H1 (cell line): ENCODE measurements at regions not wholly inside any gene's neighbourhood (a gene's known extent, or its start where the extent isn't known, plus 50 kb on each side); places are given as distances from the start of the nearest gene placed in this dataset.

Experiments used
- CTCF ChIA-PET: fragments of 300-600 bp; sonication (Branson Sonifier 250); formaldehyde crosslinking; loops from one replicate; lab custom pipeline; 2021; ENCODE audit not compliant: partially characterized antibody; lab: Charles Lee
- POLR2A ChIA-PET: fragments of 300-600 bp; sonication (Branson Sonifier 250); formaldehyde crosslinking; loops from one replicate; lab custom pipeline; 2021; ENCODE audit warnings: inconsistent platforms; ENCODE audit not compliant: partially characterized antibody; lab: Charles Lee
- DNase-seq, 2 experiments: peaks; one replicate each; pipeline versions ENCODE4 v3.0.0 to v3.0.0-alpha.2; 2010 to 2022; ENCODE audit warnings: low spot score in 2 of 2, low read depth in 1 of 2, mixed read lengths in 1 of 2
- FAIRE-seq: peaks from 2 replicates; lab custom pipeline; 2011; peaks lifted over from hg19 to GRCh38; lab: Jason Lieb, UNC
- H2AFZ ChIP-seq: 2 replicates; pipeline ENCODE4 v1.8.1; 2012; ENCODE audit warnings: low read length, inconsistent platforms
- H2AK5ac ChIP-seq: 2 replicates; pipeline ENCODE4 v1.6.1; 2013; ENCODE audit warnings: low read depth, low read length
- H2BK120ac ChIP-seq: replicated peaks from 2 replicates; pipeline ENCODE3; 2013; ENCODE audit warnings: low read depth, low read length, inconsistent platforms
- H2BK12ac ChIP-seq: 2 replicates; pipeline ENCODE4 v1.6.1; 2013; ENCODE audit warnings: low read depth, low read length
- H2BK15ac ChIP-seq: 2 replicates; pipeline ENCODE4 v1.6.1; 2013; ENCODE audit warnings: low read length
- H2BK20ac ChIP-seq: 2 replicates; pipeline ENCODE4 v1.6.1; 2013; ENCODE audit warnings: low read length
- H2BK5ac ChIP-seq: 2 replicates; pipeline ENCODE4 v1.6.1; 2013; ENCODE audit warnings: low read depth, low read length
- H3K14ac ChIP-seq: 2 replicates; pipeline ENCODE4 v1.6.1; 2013; ENCODE audit warnings: inconsistent platforms; ENCODE audit not compliant: insufficient read length
- H3K18ac ChIP-seq: 2 replicates; pipeline ENCODE4 v1.6.1; 2013; ENCODE audit warnings: low read length; ENCODE audit errors: extremely low read depth
- H3K23ac ChIP-seq: 2 replicates; pipeline ENCODE4 v1.6.1; 2013; ENCODE audit warnings: inconsistent platforms; ENCODE audit not compliant: insufficient read length
- H3K23me2 ChIP-seq: 2 replicates; pipeline ENCODE4 v1.6.1; 2013; ENCODE audit warnings: low read depth, low read length
- H3K27ac ChIP-seq: 2 replicates; pipeline ENCODE4 v1.6.1; 2011; ENCODE audit warnings: low read depth, low read length, inconsistent platforms
- H3K27me3 ChIP-seq, 4 experiments: replicated peaks in 1 of 4; 1 replicate in 1 of 4; 2 replicates in 3 of 4; pipeline versions ENCODE4 v1.6.1 to v1.8.1; 2011 to 2013; ENCODE audit warnings: low read length in 3 of 4, mild to moderate bottlenecking in 3 of 4, inconsistent platforms in 2 of 4, mixed read lengths in 2 of 4, moderate library complexity in 1 of 4; ENCODE audit not compliant: control insufficient read depth in 3 of 4, insufficient read depth in 3 of 4; ENCODE audit errors: extremely low read depth in 1 of 4
- H3K36me3 ChIP-seq, 4 experiments: 2 replicates each; pipeline versions ENCODE4 v1.6.1 to v1.8.1; 2011 to 2013; ENCODE audit warnings: mild to moderate bottlenecking in 4 of 4, low read length in 3 of 4, moderate library complexity in 2 of 4, control low read depth in 1 of 4, inconsistent platforms in 1 of 4; ENCODE audit not compliant: insufficient read depth in 4 of 4, control insufficient read depth in 2 of 4
- H3K4ac ChIP-seq: replicated peaks from 2 replicates; pipeline ENCODE3; 2013; ENCODE audit warnings: low read length, low read depth, mixed read lengths, inconsistent platforms; ENCODE audit not compliant: insufficient read length
- H3K4me1 ChIP-seq, 4 experiments: replicated peaks in 1 of 4; 1 replicate in 1 of 4; 2 replicates in 3 of 4; pipeline versions ENCODE4 v1.6.1 to v1.8.1; 2011 to 2013; ENCODE audit warnings: low read length in 3 of 4, inconsistent platforms in 2 of 4, mixed read lengths in 1 of 4; ENCODE audit not compliant: insufficient read depth in 4 of 4, control insufficient read depth in 3 of 4
- H3K4me2 ChIP-seq, 2 experiments: 2 replicates each; pipeline versions ENCODE4 v1.6.1 to v1.8.1; 2011 to 2013; ENCODE audit warnings: low read depth in 2 of 2, low read length in 2 of 2, control low read depth in 1 of 2, inconsistent platforms in 1 of 2, mild to moderate bottlenecking in 1 of 2; ENCODE audit not compliant: insufficient read depth in 1 of 2
- H3K4me3 ChIP-seq, 4 experiments: fragments of 200-600, 300-600 bp in 1 of 4; sonication (generic), shearing (Covaris generic), sonication (Bioruptor Twin) in 1 of 4; 2 replicates each; pipeline versions ENCODE4 v1.5.1 to v1.8.1; 2011 to 2016; ENCODE audit warnings: low read length in 4 of 4, low read depth in 3 of 4, control low read depth in 2 of 4, inconsistent platforms in 2 of 4, mild to moderate bottlenecking in 2 of 4, mixed read lengths in 1 of 4, moderate library complexity in 1 of 4; ENCODE audit not compliant: insufficient read depth in 2 of 4; ENCODE audit errors: extremely low read depth in 1 of 4
- H3K56ac ChIP-seq: replicated peaks from 2 replicates; pipeline ENCODE3; 2013; ENCODE audit warnings: low read depth, mild to moderate bottlenecking, mixed read lengths, low read length, inconsistent platforms; ENCODE audit not compliant: insufficient read length
- H3K79me1 ChIP-seq: 2 replicates; pipeline ENCODE4 v1.6.1; 2013; ENCODE audit warnings: low read depth, low read length, control low read depth
- H3K79me2 ChIP-seq, 2 experiments: 2 replicates each; pipeline versions ENCODE4 v1.6.1 to v1.8.1; 2012 to 2013; ENCODE audit warnings: low read length in 2 of 2, mild to moderate bottlenecking in 2 of 2, inconsistent platforms in 1 of 2; ENCODE audit not compliant: insufficient read depth in 2 of 2, control insufficient read depth in 1 of 2
- H3K9ac ChIP-seq, 4 experiments: replicated peaks in 1 of 4; 1 replicate in 1 of 4; 2 replicates in 3 of 4; pipeline versions ENCODE4 v1.6.1 to v1.8.1; 2011 to 2013; ENCODE audit warnings: low read depth in 3 of 4, low read length in 3 of 4, control low read depth in 2 of 4, mild to moderate bottlenecking in 2 of 4, moderate library complexity in 2 of 4, inconsistent platforms in 1 of 4; ENCODE audit errors: extremely low read depth in 1 of 4
- H3K9me3 ChIP-seq, 2 experiments: 2 replicates each; pipeline versions ENCODE4 v1.6.1 to v1.8.1; 2012 to 2013; ENCODE audit warnings: mild to moderate bottlenecking in 2 of 2, moderate library complexity in 2 of 2, control low read depth in 1 of 2, inconsistent platforms in 1 of 2, low read depth in 1 of 2, low read length in 1 of 2, mixed read lengths in 1 of 2; ENCODE audit not compliant: insufficient read depth in 2 of 2
- H4K20me1 ChIP-seq, 2 experiments: replicated peaks in 1 of 2; 2 replicates each; pipeline versions ENCODE3 to v1.8.1; 2011 to 2013; ENCODE audit warnings: inconsistent platforms in 2 of 2, low read length in 2 of 2, mild to moderate bottlenecking in 1 of 2; ENCODE audit not compliant: insufficient read depth in 2 of 2, control insufficient read depth in 1 of 2
- H4K5ac ChIP-seq: 2 replicates; pipeline ENCODE4 v1.6.1; 2013; ENCODE audit warnings: low read length, low read depth, mixed read lengths, inconsistent platforms; ENCODE audit not compliant: insufficient read length
- H4K8ac ChIP-seq: 2 replicates; pipeline ENCODE4 v1.8.0; 2013; ENCODE audit warnings: mild to moderate bottlenecking, moderate library complexity, low read length, inconsistent platforms; ENCODE audit not compliant: insufficient read depth; ENCODE audit errors: extremely low read depth
- H4K91ac ChIP-seq: replicated peaks from 2 replicates; pipeline ENCODE3; 2013; ENCODE audit warnings: low read length, mixed read lengths, inconsistent platforms; ENCODE audit not compliant: insufficient read length
- HDAC6 ChIP-seq: IDR thresholded peaks from one replicate; pipeline ENCODE4 v1.7.1; 2012; ENCODE audit warnings: low read depth, mild to moderate bottlenecking, inconsistent platforms, low read length, moderate library complexity
- POLR2A ChIP-seq, 2 experiments: IDR thresholded peaks; 1 replicate in 1 of 2; 2 replicates in 1 of 2; pipeline ENCODE4 v1.6.1; 2011; ENCODE audit warnings: low read depth in 2 of 2, low read length in 2 of 2, mild to moderate bottlenecking in 2 of 2; ENCODE audit errors: control extremely low read depth in 1 of 2
- SIN3A ChIP-seq, 2 experiments: IDR thresholded peaks in 1 of 2; conservative IDR thresholded peaks in 1 of 2; 2 replicates each; pipeline ENCODE4 v1.6.1; 2011 to 2012; ENCODE audit warnings: low read length in 2 of 2, improper control_type of control experiment in 1 of 2, low read depth in 1 of 2, mild to moderate bottlenecking in 1 of 2
- SP1 ChIP-seq: IDR thresholded peaks from 2 replicates; pipeline ENCODE4 v1.6.1; 2011; ENCODE audit warnings: low read depth, low read length
- YY1 ChIP-seq: IDR thresholded peaks from 2 replicates; pipeline ENCODE4 v1.6.1; 2011; ENCODE audit warnings: low read depth, mild to moderate bottlenecking, low read length
- WGBS, 2 experiments: shearing (Covaris generic) in 1 of 2; methylation state at CpG; one replicate each; pipeline versions ENCODE4 v1.1.6 to v1.1.7; 2013 to 2015; ENCODE audit warnings: low lambda C conversion rate in 2 of 2, mixed read lengths in 2 of 2, inconsistent platforms in 1 of 2, low coverage in 1 of 2, missing lambda C conversion rate in 1 of 2; ENCODE audit not compliant: insufficient replicate concordance in 2 of 2, insufficient coverage in 1 of 2, insufficient read length in 1 of 2; ENCODE audit errors: extremely low coverage in 1 of 2, missing lambda C conversion rate in 1 of 2; 5-methylcytosine and 5-hydroxymethylcytosine counted together
- TF ChIP-seq, protein P1 (sequence below): IDR thresholded peaks from 2 replicates; pipeline ENCODE4 v1.6.1; 2011; ENCODE audit warnings: low read length, improper control_type of control experiment

DNA sequence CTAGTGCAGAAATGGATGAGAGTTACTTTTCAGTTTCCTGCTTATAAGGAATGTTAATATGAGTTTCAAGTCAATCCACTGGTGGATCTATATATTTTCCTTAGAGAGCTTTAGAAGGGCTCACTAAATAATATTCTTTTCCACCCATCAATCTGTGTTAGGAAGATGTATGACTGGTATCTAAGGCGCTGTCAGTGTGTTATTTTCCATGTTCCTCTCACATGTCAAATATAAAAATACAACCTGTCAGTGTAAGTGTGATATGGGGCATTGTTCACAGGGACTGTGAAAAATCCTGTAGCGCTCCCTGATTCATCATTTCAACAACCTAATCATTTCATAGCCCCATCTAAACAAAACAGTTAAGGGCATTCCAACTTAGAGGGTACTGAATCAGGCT is 203.1 kb downstream of the TMEM26 start:
- H3K36me3 ChIP-seq: no peaks in the 10 kb centered on the region
- DNase-seq (no peak), FAIRE-seq (no peak)
- no peak overlapping the region for H3K23ac ChIP-seq
- no peak overlapping the region for H2BK20ac ChIP-seq
- no peak overlapping the region for H4K8ac ChIP-seq
- no peak overlapping the region for H4K91ac ChIP-seq
- H3K27ac ChIP-seq: no peak overlapping the region
- TF ChIP-seq SIN3A (conservative IDR thresholded peaks at IDR 0.05 in 1 of 2, IDR thresholded peaks at IDR 0.05 in 1 of 2; ENCODE audit: low read depth in 1 of 2, low read length in 2 of 2) (no peak), POLR2A (IDR thresholded peaks at IDR 0.05; ENCODE audit: control extremely low read depth in 1 of 2, low read depth in 2 of 2, low read length in 2 of 2) (no peak), SP1 (no peak), YY1 (no peak), HDAC6 (no peak)
- TF ChIP-seq, protein P1, sequence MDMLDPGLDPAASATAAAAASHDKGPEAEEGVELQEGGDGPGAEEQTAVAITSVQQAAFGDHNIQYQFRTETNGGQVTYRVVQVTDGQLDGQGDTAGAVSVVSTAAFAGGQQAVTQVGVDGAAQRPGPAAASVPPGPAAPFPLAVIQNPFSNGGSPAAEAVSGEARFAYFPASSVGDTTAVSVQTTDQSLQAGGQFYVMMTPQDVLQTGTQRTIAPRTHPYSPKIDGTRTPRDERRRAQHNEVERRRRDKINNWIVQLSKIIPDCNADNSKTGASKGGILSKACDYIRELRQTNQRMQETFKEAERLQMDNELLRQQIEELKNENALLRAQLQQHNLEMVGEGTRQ: no peak
- no peak overlapping the region for H2BK5ac ChIP-seq
- no peak overlapping the region for H3K14ac ChIP-seq
- CTCF ChIA-PET: interaction anchor here (1.0 kb wide), 2 partner anchors 12 to 343 kb away, joined by 3 read pairs; no protein-coding TSS in a partner anchor
- no peaks in the 10 kb centered on the region for H3K23me2 ChIP-seq
- H2BK12ac ChIP-seq: no peak overlapping the region
- 90% methylated on average over 2 of the region's 2 CpGs; no CpG with 5 or more reads in 1 of the 2 experiments for WGBS, 2 experiments
- POLR2A ChIA-PET: no interaction called here
- no peak overlapping the region for H2BK120ac ChIP-seq
- H3K4me2 ChIP-seq: no peak overlapping the region
- H3K9me3 ChIP-seq: no peaks in the 10 kb centered on the region
- H3K56ac ChIP-seq: no peak overlapping the region
- H4K20me1 ChIP-seq: no peaks in the 10 kb centered on the region
- no peaks in the 10 kb centered on the region for H3K79me1 ChIP-seq
- H2AFZ ChIP-seq: no peak overlapping the region
- H3K18ac ChIP-seq: no peak overlapping the region
- peaks cover 0 to 1% (median 0%) of the 10 kb centered on the region in 4 experiments; a peak in 1 of 7 replicates for H3K27me3 ChIP-seq
- no peak overlapping the region for H3K4me3 ChIP-seq
- H3K79me2 ChIP-seq: no peaks in the 10 kb centered on the region
- H4K5ac ChIP-seq: no peak overlapping the region
- H3K4ac ChIP-seq: no peak overlapping the region
- no peaks in the 10 kb centered on the region for H3K4me1 ChIP-seq
- no peak overlapping the region for H2AK5ac ChIP-seq
- no peak overlapping the region for H2BK15ac ChIP-seq
- no peak overlapping the region for H3K9ac ChIP-seq
